ENCODE measurements at regions not wholly inside any gene's neighbourhood (a gene's known extent, or its start where the extent isn't known, plus 50 kb on each side); places are given as distances from the start of the nearest gene placed in this dataset.
"Not testable (repeated sequence)": the region's sequence is repeated elsewhere in the genome, so short reads cannot be mapped to it uniquely, and the experiment has no call there.

GRCh38 chr1:242623119-242623518 lies 98.6 kb upstream of the PLD5 start:
- no peaks in the 10 kb centered on the region for H3K9me3 ChIP-seq (replicated peaks)
- no peak overlapping the region for H3K4me3 ChIP-seq
- H3K36me3 ChIP-seq = no peaks in the 10 kb centered on the region
- no peak for DNase-seq
- H3K27me3 ChIP-seq = no peaks in the 10 kb centered on the region
- no peak overlapping the region for H3K27ac ChIP-seq
- no peaks in the 10 kb centered on the region for H3K4me1 ChIP-seq

GRCh38 chr1:242613266-242613815 lies 88.8 kb upstream of the PLD5 start:
- Histone ChIP-seq H3K9me3 (replicated peaks) (no peaks in the 10 kb centered on the region), H3K27ac (no peak overlapping the region), H3K27me3 (no peaks in the 10 kb centered on the region), H3K4me3 (no peak overlapping the region), H3K4me1 (no peaks in the 10 kb centered on the region), H3K36me3 (no peaks in the 10 kb centered on the region)
- no peak for DNase-seq

GRCh38 chr1:242610209-242610608 lies 85.7 kb upstream of the PLD5 start:
- H3K36me3 ChIP-seq = no peaks in the 10 kb centered on the region
- no peak overlapping the region for H3K27ac ChIP-seq
- no peaks in the 10 kb centered on the region for H3K9me3 ChIP-seq (replicated peaks)
- no peaks in the 10 kb centered on the region for H3K4me1 ChIP-seq
- no peaks in the 10 kb centered on the region for H3K27me3 ChIP-seq
- H3K4me3 ChIP-seq = no peak overlapping the region
- no peak for DNase-seq

- Histone ChIP-seq H3K27ac (no peak overlapping the region), H3K4me1 (no peaks in the 10 kb centered on the region), H3K36me3 (no peaks in the 10 kb centered on the region), H3K27me3 (no peaks in the 10 kb centered on the region), H3K9me3 (replicated peaks) (no peaks in the 10 kb centered on the region), H3K4me3 (no peak overlapping the region)
- DNase-seq = no peak
Measured at GRCh38 chr1:242605521-242605920, 81.0 kb upstream of the PLD5 start.

GRCh38 chr1:242602001-242602400 lies 77.5 kb upstream of the PLD5 start:
- no peak for DNase-seq
- no peaks in the 10 kb centered on the region for H3K9me3 ChIP-seq (replicated peaks)
- H3K4me1 ChIP-seq = no peaks in the 10 kb centered on the region
- H3K27me3 ChIP-seq = no peaks in the 10 kb centered on the region
- no peaks in the 10 kb centered on the region for H3K36me3 ChIP-seq
- H3K4me3 ChIP-seq = no peak overlapping the region
- H3K27ac ChIP-seq = no peak overlapping the region

GRCh38 chr1:242593756-242594155 lies 69.3 kb upstream of the PLD5 start:
- not testable (repeated sequence) for H3K36me3 ChIP-seq; H3K27me3 ChIP-seq; H3K9me3 ChIP-seq (replicated peaks); H3K27ac ChIP-seq; H3K4me1 ChIP-seq; H3K4me3 ChIP-seq; DNase-seq

GRCh38 chr1:242586360-242586680 lies 61.8 kb upstream of the PLD5 start:
- H3K36me3 ChIP-seq = no peaks in the 10 kb centered on the region
- DNase-seq = no peak

GRCh38 chr1:242585616-242586359 lies 61.3 kb upstream of the PLD5 start:
- DNase-seq = no peak

More at GRCh38 chr1:242586360-242586680, 61.8 kb upstream of the PLD5 start:
- Histone ChIP-seq H3K9me3 (replicated peaks) (no peaks in the 10 kb centered on the region), H3K27ac (no peak overlapping the region), H3K27me3 (no peaks in the 10 kb centered on the region), H3K4me1 (no peaks in the 10 kb centered on the region), H3K4me3 (no peak overlapping the region)

GRCh38 chr1:242582669-242583068 lies 58.2 kb upstream of the PLD5 start:
- H3K36me3 ChIP-seq = no peaks in the 10 kb centered on the region
- H3K27ac ChIP-seq = no peak overlapping the region
- no peaks in the 10 kb centered on the region for H3K4me1 ChIP-seq
- no peaks in the 10 kb centered on the region for H3K9me3 ChIP-seq (replicated peaks)
- H3K4me3 ChIP-seq = no peak overlapping the region
- no peaks in the 10 kb centered on the region for H3K27me3 ChIP-seq
- no peak for DNase-seq

More at GRCh38 chr1:242585616-242586359, 61.3 kb upstream of the PLD5 start:
- H3K27me3 ChIP-seq = no peaks in the 10 kb centered on the region
- H3K4me3 ChIP-seq = no peak overlapping the region
- H3K9me3 ChIP-seq (replicated peaks) = no peaks in the 10 kb centered on the region
- H3K36me3 ChIP-seq = no peaks in the 10 kb centered on the region
- no peak overlapping the region for H3K27ac ChIP-seq
- H3K4me1 ChIP-seq = no peaks in the 10 kb centered on the region

- Histone ChIP-seq H3K27ac (no peak overlapping the region), H3K9me3 (replicated peaks) (no peaks in the 10 kb centered on the region)
- no peak for DNase-seq
Measured at GRCh38 chr1:242579528-242580235, 55.2 kb upstream of the PLD5 start.

More at GRCh38 chr1:242579528-242580235, 55.2 kb upstream of the PLD5 start:
- Histone ChIP-seq H3K4me3 (no peak overlapping the region), H3K27me3 (no peaks in the 10 kb centered on the region), H3K4me1 (no peaks in the 10 kb centered on the region), H3K36me3 (no peaks in the 10 kb centered on the region)
